Mesodermal cell (in vitro differentiated cells): ENCODE measurements at regions not wholly inside any gene's neighbourhood (a gene's known extent, or its start where the extent isn't known, plus 50 kb on each side); places are given as distances from the start of the nearest gene placed in this dataset.
A peak's percentile ranks its signal among the peaks of the same experiment; 100 is the strongest.
"Not testable (repeated sequence)": the region's sequence is repeated elsewhere in the genome, so short reads cannot be mapped to it uniquely, and the experiment has no call there.

Experiments used
- H3K27ac ChIP-seq: 2 replicates; pipeline ENCODE4 v1.7.0; 2013; ENCODE audit warnings: mild to moderate bottlenecking, low read depth, low read length, moderate library complexity; ENCODE audit not compliant: severe bottlenecking
- H3K36me3 ChIP-seq: 2 replicates; pipeline ENCODE4 v1.7.1; 2013; ENCODE audit warnings: mild to moderate bottlenecking, low read length, moderate library complexity; ENCODE audit not compliant: control insufficient read depth, insufficient read depth
- H3K4me1 ChIP-seq: one replicate; pipeline ENCODE4 v1.7.1; 2013; ENCODE audit warnings: mild to moderate bottlenecking, low read length; ENCODE audit not compliant: insufficient read depth, control insufficient read depth, poor library complexity, severe bottlenecking
- H3K4me3 ChIP-seq: 2 replicates; pipeline ENCODE4 v1.7.0; 2013; ENCODE audit warnings: low read length, control low read depth, mild to moderate bottlenecking; ENCODE audit not compliant: insufficient read depth, poor library complexity, severe bottlenecking; ENCODE audit errors: extremely low read depth
- H3K9me3 ChIP-seq: 2 replicates; pipeline ENCODE4 v1.7.1; 2013; ENCODE audit warnings: mild to moderate bottlenecking, low read length, moderate library complexity; ENCODE audit not compliant: control insufficient read depth
- WGBS, 2 experiments: methylation state at CpG; one replicate each; pipeline ENCODE4 v1.1.5; 2013; ENCODE audit warnings: missing lambda C conversion rate in 2 of 2; ENCODE audit not compliant: insufficient coverage in 2 of 2; 5-methylcytosine and 5-hydroxymethylcytosine counted together

- not testable (repeated sequence) for H3K36me3 ChIP-seq, H3K4me3 ChIP-seq, H3K9me3 ChIP-seq, H3K4me1 ChIP-seq, H3K27ac ChIP-seq
- WGBS, 2 experiments, result no CpG with 5 or more reads among the region's 1 CpG
These were observed 131.1 kb upstream of the PTPN20 start for GRCh38 chr10:46780164-46780563.

GRCh38 chr10:46781001-46781400 is 130.2 kb upstream of the PTPN20 start:
- not testable (repeated sequence) for H3K9me3 ChIP-seq, H3K4me3 ChIP-seq, H3K4me1 ChIP-seq, H3K36me3 ChIP-seq, H3K27ac ChIP-seq
- 94% methylated on average over 2 of the region's 8 CpGs; no CpG with 5 or more reads in 1 of the 2 experiments for WGBS, 2 experiments

- not testable (repeated sequence) for H3K9me3 ChIP-seq, H3K4me1 ChIP-seq, H3K36me3 ChIP-seq, H3K27ac ChIP-seq, H3K4me3 ChIP-seq
- no CpG with 5 or more reads among the region's 4 CpGs for WGBS, 2 experiments
These were observed 129.0 kb upstream of the PTPN20 start for GRCh38 chr10:46782001-46782874.

GRCh38 chr10:46784665-46785064 is 126.6 kb upstream of the PTPN20 start:
- H3K4me3 ChIP-seq, H3K4me1 ChIP-seq, H3K27ac ChIP-seq, H3K9me3 ChIP-seq, H3K36me3 ChIP-seq: not testable (repeated sequence)
- WGBS, 2 experiments, result 94% methylated on average over 2 of the region's 2 CpGs; no CpG with 5 or more reads in 1 of the 2 experiments

- peak overlapping the region; percentile 59 for H3K4me3 ChIP-seq
- not testable (repeated sequence) for H3K36me3 ChIP-seq, H3K27ac ChIP-seq, H3K4me1 ChIP-seq, H3K9me3 ChIP-seq
- WGBS, 2 experiments, result 52% methylated on average over 2 of the region's 18 CpGs; no CpG with 5 or more reads in 1 of the 2 experiments
These were observed 125.1 kb upstream of the PTPN20 start for GRCh38 chr10:46786125-46786517.

- Histone ChIP-seq H3K4me3 (peak overlapping the region; percentile 59), H3K27ac (peak overlapping the region; percentile 69)
- 0% methylated on average over 4 to 15 of the region's 62 CpGs for WGBS, 2 experiments
- not testable (repeated sequence) for H3K9me3 ChIP-seq, H3K4me1 ChIP-seq, H3K36me3 ChIP-seq
These were observed 124.5 kb upstream of the PTPN20 start for GRCh38 chr10:46786518-46787320.

GRCh38 chr10:46787321-46787615 is 124.0 kb upstream of the PTPN20 start:
- 4% methylated on average over 3 of the region's 6 CpGs; no CpG with 5 or more reads in 1 of the 2 experiments for WGBS, 2 experiments
- Histone ChIP-seq H3K36me3 (no peaks in the 10 kb centered on the region), H3K4me3 (peak overlapping the region; percentile 59), H3K4me1 (no peaks in the 10 kb centered on the region), H3K9me3 (no peaks in the 10 kb centered on the region), H3K27ac (no peak overlapping the region)

GRCh38 chr10:46792657-46793357 is 118.4 kb upstream of the PTPN20 start:
- WGBS, 2 experiments, result no CpG with 5 or more reads among the region's 6 CpGs
- H3K9me3 ChIP-seq, H3K4me1 ChIP-seq, H3K4me3 ChIP-seq, H3K27ac ChIP-seq, H3K36me3 ChIP-seq: not testable (repeated sequence)

GRCh38 chr10:46796351-46796750 is 114.9 kb upstream of the PTPN20 start:
- not testable (repeated sequence) for H3K36me3 ChIP-seq, H3K27ac ChIP-seq, H3K4me3 ChIP-seq, H3K4me1 ChIP-seq, H3K9me3 ChIP-seq
- WGBS, 2 experiments, result 61 to 85% methylated on average over 2 of the region's 4 CpGs

- H3K36me3 ChIP-seq, H3K4me1 ChIP-seq, H3K9me3 ChIP-seq, H3K27ac ChIP-seq, H3K4me3 ChIP-seq: not testable (repeated sequence)
- no CpG with 5 or more reads among the region's 1 CpG for WGBS, 2 experiments
These were observed 109.2 kb upstream of the PTPN20 start for GRCh38 chr10:46802010-46802409.
